Panc1 (cell line): ENCODE measurements at regions not wholly inside any gene's neighbourhood (a gene's known extent, or its start where the extent isn't known, plus 50 kb on each side); places are given as distances from the start of the nearest gene placed in this dataset.

ENCODE experiments used
- POLR2AphosphoS5 ChIP-seq: IDR thresholded peaks from 2 replicates; pipeline ENCODE4 v1.6.1; 2012; ENCODE audit warnings: mild to moderate bottlenecking, low read depth, low read length, moderate library complexity
- SIN3A ChIP-seq: IDR thresholded peaks from 2 replicates; pipeline ENCODE4 v1.6.1; 2012; ENCODE audit warnings: low read depth, mild to moderate bottlenecking, low read length, moderate library complexity, borderline replicate concordance; ENCODE audit not compliant: insufficient read depth
- TF ChIP-seq, protein P1 (sequence below): fragments of 450-650 bp; IDR thresholded peaks from 2 replicates; pipeline ENCODE4 v1.5.1; 2017; ENCODE audit warnings: mild to moderate bottlenecking

- no peak for TF ChIP-seq POLR2AphosphoS5
- TF ChIP-seq, protein P1, sequence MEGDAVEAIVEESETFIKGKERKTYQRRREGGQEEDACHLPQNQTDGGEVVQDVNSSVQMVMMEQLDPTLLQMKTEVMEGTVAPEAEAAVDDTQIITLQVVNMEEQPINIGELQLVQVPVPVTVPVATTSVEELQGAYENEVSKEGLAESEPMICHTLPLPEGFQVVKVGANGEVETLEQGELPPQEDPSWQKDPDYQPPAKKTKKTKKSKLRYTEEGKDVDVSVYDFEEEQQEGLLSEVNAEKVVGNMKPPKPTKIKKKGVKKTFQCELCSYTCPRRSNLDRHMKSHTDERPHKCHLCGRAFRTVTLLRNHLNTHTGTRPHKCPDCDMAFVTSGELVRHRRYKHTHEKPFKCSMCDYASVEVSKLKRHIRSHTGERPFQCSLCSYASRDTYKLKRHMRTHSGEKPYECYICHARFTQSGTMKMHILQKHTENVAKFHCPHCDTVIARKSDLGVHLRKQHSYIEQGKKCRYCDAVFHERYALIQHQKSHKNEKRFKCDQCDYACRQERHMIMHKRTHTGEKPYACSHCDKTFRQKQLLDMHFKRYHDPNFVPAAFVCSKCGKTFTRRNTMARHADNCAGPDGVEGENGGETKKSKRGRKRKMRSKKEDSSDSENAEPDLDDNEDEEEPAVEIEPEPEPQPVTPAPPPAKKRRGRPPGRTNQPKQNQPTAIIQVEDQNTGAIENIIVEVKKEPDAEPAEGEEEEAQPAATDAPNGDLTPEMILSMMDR: no peak
- TF ChIP-seq SIN3A: no peak
Measured at GRCh38 chrX:40459571-40460158, 121.1 kb upstream of the ATP6AP2 start.
